K562 (cell line): ENCODE measurements at regions not wholly inside any gene's neighbourhood (a gene's known extent, or its start where the extent isn't known, plus 50 kb on each side); places are given as distances from the start of the nearest gene placed in this dataset.
"Not testable (repeated sequence)": the region's sequence is repeated elsewhere in the genome, so short reads cannot be mapped to it uniquely, and the experiment has no call there.

Source experiments
- ATAC-seq: fragments of 200-7000 bp; cut with Tn5 transposase; 3 replicates; pipeline ENCODE4 v1.9.1; 2020; ENCODE audit warnings: moderate library complexity
- BruUV-seq: library from RNA; stranded (reverse); fragments of 400-500 nt; replicated peaks from 2 replicates; lab custom pipeline; 2021; lab: Mats Ljungman, UMichigan
- CTCF ChIA-PET: fragments of 300-600 bp; formaldehyde crosslinking; extraction: SDS; loops from one replicate; lab custom pipeline; 2021; ENCODE audit warnings: low intra/inter-chr PET ratio; lab: Yijun Ruan, JAX
- POLR2A ChIA-PET: fragments of 300-600, 350-650 bp; sonication (Branson Sonifier 250); formaldehyde crosslinking; extraction: SDS; loops from one replicate; lab custom pipeline; 2021; ENCODE audit warnings: antibody characterized with exemption, inconsistent platforms; lab: Yijun Ruan, JAX
- DNase-seq, 4 experiments: peaks; one replicate each; pipeline versions ENCODE4 v3.0.0 to v3.0.0-alpha.2; 2011 to 2018; ENCODE audit warnings: low spot score in 3 of 4, mixed read lengths in 3 of 4; ENCODE audit errors: extremely low read depth in 1 of 4
- FAIRE-seq: peaks from 2 replicates; lab custom pipeline; 2011; peaks lifted over from hg19 to GRCh38; lab: Jason Lieb, UNC
- H2AFZ ChIP-seq: 2 replicates; pipeline ENCODE4 v1.6.0; 2011; ENCODE audit warnings: low read depth, low read length, control low read depth, inconsistent platforms
- H3K27ac ChIP-seq: fragments of 200-600 bp; 3 replicates; pipeline ENCODE4 v1.8.0; 2011; ENCODE audit warnings: low read depth, mild to moderate bottlenecking, control low read depth, inconsistent platforms, low read length, moderate library complexity, mixed read lengths; ENCODE audit errors: extremely low read depth
- H3K27me3 ChIP-seq, 2 experiments: fragments of 300-600 bp in 1 of 2; 2 replicates in 1 of 2; 3 replicates in 1 of 2; pipeline versions ENCODE4 v1.6.0 to v1.8.0; 2011; ENCODE audit warnings: inconsistent platforms in 2 of 2, low read length in 2 of 2, mild to moderate bottlenecking in 1 of 2, mixed read lengths in 1 of 2, moderate library complexity in 1 of 2; ENCODE audit not compliant: control insufficient read depth in 2 of 2, insufficient read depth in 2 of 2
- H3K36me3 ChIP-seq: fragments of 300-600 bp; 3 replicates; pipeline ENCODE4 v1.8.0; 2011; ENCODE audit warnings: mild to moderate bottlenecking, low read length, inconsistent platforms; ENCODE audit not compliant: control insufficient read depth, insufficient read depth
- H3K4me1 ChIP-seq, 2 experiments: fragments of 200-600 bp in 1 of 2; replicated peaks in 1 of 2; 2 replicates in 1 of 2; 3 replicates in 1 of 2; pipeline versions ENCODE4 v1.5.1 to v1.8.0; 2011; ENCODE audit warnings: inconsistent platforms in 2 of 2, low read length in 2 of 2, mild to moderate bottlenecking in 1 of 2, mixed read lengths in 1 of 2, moderate library complexity in 1 of 2; ENCODE audit not compliant: control insufficient read depth in 2 of 2, insufficient read depth in 2 of 2
- H3K4me2 ChIP-seq: 2 replicates; pipeline ENCODE4 v1.6.1; 2011; ENCODE audit warnings: low read length, control low read depth, inconsistent platforms, mixed read lengths; ENCODE audit not compliant: insufficient read depth
- H3K4me3 ChIP-seq: fragments of 200-600 bp; sonication (generic), shearing (Covaris generic); 2 replicates; pipeline ENCODE4 v1.5.1; 2016; ENCODE audit warnings: control low read depth, inconsistent platforms
- H3K79me2 ChIP-seq: fragments of 200-600 bp; 3 replicates; pipeline ENCODE4 v1.8.0; 2011; ENCODE audit warnings: low read length, inconsistent platforms; ENCODE audit not compliant: control insufficient read depth, insufficient read depth
- H3K9ac ChIP-seq, 2 experiments: 2 replicates each; pipeline versions ENCODE4 v1.6.0 to v1.6.1; 2011; ENCODE audit warnings: low read depth in 2 of 2, low read length in 2 of 2, control low read depth in 1 of 2, inconsistent platforms in 1 of 2, mild to moderate bottlenecking in 1 of 2, mixed read lengths in 1 of 2; ENCODE audit not compliant: insufficient read depth in 1 of 2
- H3K9me1 ChIP-seq: one replicate; pipeline ENCODE4 v1.6.0; 2011; ENCODE audit warnings: inconsistent platforms, mild to moderate bottlenecking, low read length, moderate library complexity; ENCODE audit not compliant: control insufficient read depth, insufficient read depth
- H3K9me3 ChIP-seq: replicated peaks from 2 replicates; pipeline ENCODE4 v1.5.1; 2011; ENCODE audit warnings: low read depth, low read length, inconsistent platforms; ENCODE audit not compliant: control insufficient read depth, insufficient read depth
- H4K20me1 ChIP-seq: replicated peaks from 2 replicates; pipeline ENCODE4 v1.6.1; 2011; ENCODE audit warnings: low read length, inconsistent platforms, mixed read lengths; ENCODE audit not compliant: control insufficient read depth, insufficient read depth
- ARNT ChIP-seq, 2 experiments: fragments of 450-650 bp; IDR thresholded peaks; 2 replicates each; pipeline ENCODE4 v1.6.1; 2016; ENCODE audit warnings: mild to moderate bottlenecking in 1 of 2
- CBX3 ChIP-seq, 2 experiments: IDR thresholded peaks; 1 replicate in 1 of 2; 2 replicates in 1 of 2; pipeline ENCODE4 v1.6.1; 2012; ENCODE audit warnings: inconsistent platforms in 2 of 2, low read length in 2 of 2, borderline replicate concordance in 1 of 2, control low read depth in 1 of 2
- CEBPB ChIP-seq: fragments of 450-650 bp; IDR thresholded peaks from 2 replicates; pipeline ENCODE4 v1.6.1; 2016; ENCODE audit warnings: missing genetic modification characterization, missing compliant biosample characterization
- CREB3 ChIP-seq: fragments of 450-650 bp; conservative IDR thresholded peaks from 2 replicates; pipeline ENCODE4 v1.6.1; 2016; ENCODE audit warnings: missing genetic modification characterization, low read depth, mild to moderate bottlenecking, missing compliant biosample characterization, moderate library complexity
- ELF2 ChIP-seq: fragments of 250-450 bp; sonication (Bioruptor Pico); IDR thresholded peaks from 2 replicates; pipeline ENCODE4 v1.5.0; 2021; ENCODE audit warnings: mild to moderate bottlenecking
- ESRRB ChIP-seq: fragments of 250-450 bp; sonication (Bioruptor Pico); IDR thresholded peaks from 2 replicates; pipeline ENCODE4 v1.5.0; 2020; ENCODE audit warnings: mild to moderate bottlenecking, moderate library complexity, borderline replicate concordance
- IRF9 ChIP-seq: fragments of 450-650 bp; IDR thresholded peaks from 2 replicates; pipeline ENCODE4 v1.6.1; 2016; ENCODE audit warnings: missing biosample characterization, missing genetic modification characterization
- KHSRP ChIP-seq: fragments of 450-650 bp; IDR thresholded peaks from 2 replicates; pipeline ENCODE4 v1.6.1; 2017
- MNT ChIP-seq, 2 experiments: fragments of 450-650 bp; conservative IDR thresholded peaks; 2 replicates each; pipeline ENCODE4 v1.6.1; 2017; ENCODE audit warnings: mild to moderate bottlenecking in 2 of 2, moderate library complexity in 2 of 2
- PBX2 ChIP-seq, 2 experiments: IDR thresholded peaks in 1 of 2; conservative IDR thresholded peaks in 1 of 2; 2 replicates each; pipeline ENCODE4 v1.6.1; 2016; ENCODE audit warnings: low read depth in 2 of 2, mild to moderate bottlenecking in 1 of 2, missing compliant biosample characterization in 1 of 2, missing genetic modification characterization in 1 of 2, moderate library complexity in 1 of 2
- PHTF2 ChIP-seq: fragments of 250-450 bp; sonication (Bioruptor Pico); IDR thresholded peaks from 2 replicates; pipeline ENCODE4 v1.5.0; 2021; ENCODE audit warnings: mild to moderate bottlenecking
- ZNF695 ChIP-seq: fragments of 450-650 bp; formaldehyde crosslinking; IDR thresholded peaks from 2 replicates; pipeline ENCODE4 v1.4.0; 2020; ENCODE audit warnings: mild to moderate bottlenecking, moderate library complexity
- WGBS: fragments of 100-300 bp; shearing (Covaris generic); methylation state at CpG from one replicate; pipeline ENCODE4 v1.1.6; 2016; ENCODE audit warnings: low coverage, mixed read lengths; ENCODE audit not compliant: insufficient coverage; ENCODE audit errors: missing lambda C conversion rate; 5-methylcytosine and 5-hydroxymethylcytosine counted together
- in situ Hi-C: fragments of 300-500 bp; cut with MboI; formaldehyde crosslinking; loops from 4 replicates; pipeline ENCODE4 v1.15.0; 2018; ENCODE audit warnings: inconsistent platforms, mixed read lengths
- intact Hi-C: fragments of 100-400 bp; cut with micrococcal nuclease; formaldehyde crosslinking; loops from 2 replicates; pipeline ENCODE4 v1.14.2; 2022

GRCh38 chr6:135557582-135557981 lies 60.0 kb upstream of the AHI1 start (continued):
- no peak for TF ChIP-seq IRF9 (tag)
- no peak for TF ChIP-seq ESRRB
- no peak for TF ChIP-seq ELF2 (CRISPR knock-in tag)
- TF ChIP-seq MNT (conservative IDR thresholded peaks at IDR 0.05) = no peak
- no peak for TF ChIP-seq ZNF695
- TF ChIP-seq CREB3 (tag) = no peak
- TF ChIP-seq CBX3 (IDR thresholded peaks at IDR 0.05; ENCODE audit: borderline replicate concordance in 1 of 2, low read length in 2 of 2) = no peak
- no peak for TF ChIP-seq KHSRP
- no peak for TF ChIP-seq CEBPB (tag)
- no peak for TF ChIP-seq ARNT (IDR thresholded peaks at IDR 0.05)
- no peak for TF ChIP-seq PBX2 (CRISPR knock-in tag; IDR thresholded peaks at IDR 0.05; ENCODE audit: low read depth)
- no peak for TF ChIP-seq PBX2 (tag; conservative IDR thresholded peaks at IDR 0.05; ENCODE audit: low read depth)
- no peak for TF ChIP-seq PHTF2 (CRISPR knock-in tag)

- CTCF ChIA-PET, H3K36me3 ChIP-seq, H3K27ac ChIP-seq, FAIRE-seq, H3K9me3 ChIP-seq, POLR2A ChIA-PET, H3K4me1 ChIP-seq, H3K4me2 ChIP-seq, ATAC-seq, intact Hi-C loops, H3K79me2 ChIP-seq, H3K27me3 ChIP-seq, H2AFZ ChIP-seq, H3K9ac ChIP-seq, H4K20me1 ChIP-seq, H3K4me3 ChIP-seq, DNase-seq, H3K9me1 ChIP-seq, BruUV-seq, in situ Hi-C loops: not testable (repeated sequence)
- WGBS = 0% methylated on average over 1 of the region's 1 CpG
Measured at GRCh38 chr6:135565605-135566004, 68.1 kb upstream of the AHI1 start.
